Thyroid gland (tissue), 4 donors: ENCODE measurements at regions not wholly inside any gene's neighbourhood (a gene's known extent, or its start where the extent isn't known, plus 50 kb on each side); places are given as distances from the start of the nearest gene placed in this dataset.
"Not testable (repeated sequence)": the region's sequence is repeated elsewhere in the genome, so short reads cannot be mapped to it uniquely, and the experiment has no call there.

ENCODE experiments used
- DNase-seq, 2 donors: peaks; one replicate each; pipeline ENCODE4 v3.0.0-alpha.2; 2019
- H3K27ac ChIP-seq, 3 donors: fragments of 200-600 bp; sonication (generic); 1 replicate in 2 of 3; 2 replicates in 1 of 3; pipeline ENCODE4 v1.5.1; 2016 to 2019; ENCODE audit warnings: mild to moderate bottlenecking in 1 of 3, moderate library complexity in 1 of 3
- H3K27me3 ChIP-seq: fragments of 200-600 bp; sonication (generic); one replicate; pipeline ENCODE4 v1.5.1; 2019
- H3K36me3 ChIP-seq, 2 donors: fragments of 200-600 bp; sonication (generic); one replicate each; pipeline ENCODE4 v1.5.1; 2016 to 2019
- H3K4me1 ChIP-seq, 2 donors: fragments of 200-600 bp; sonication (generic); one replicate each; pipeline ENCODE4 v1.5.1; 2017 to 2019
- H3K4me3 ChIP-seq, 3 donors: fragments of 200-600 bp; sonication (generic); replicated peaks in 1 of 3; 1 replicate in 2 of 3; 2 replicates in 1 of 3; pipeline ENCODE4 v1.5.1; 2016; ENCODE audit warnings: mild to moderate bottlenecking in 1 of 3
- H3K9me3 ChIP-seq: fragments of 200-600 bp; sonication (generic); one replicate; pipeline ENCODE4 v1.5.1; 2017
- POLR2A ChIP-seq, 2 donors: fragments of 450-650 bp; IDR thresholded peaks; one replicate each; pipeline ENCODE4 v1.6.1; 2017; ENCODE audit warnings: antibody characterized with exemption in 2 of 2, mild to moderate bottlenecking in 2 of 2, moderate library complexity in 1 of 2
- WGBS, 2 donors: methylation state at CpG; one replicate each; pipeline ENCODE4 v1.1.5; 2017; 5-methylcytosine and 5-hydroxymethylcytosine counted together
- intact Hi-C: fragments of 100-400 bp; cut with DNase I; formaldehyde crosslinking; loops from one replicate; pipeline ENCODE4 v1.15.1; 2023
- TF ChIP-seq, protein P1 (sequence below), 6 experiments: fragments of 200-600 bp in 3 of 6; fragments of 450-650 bp in 3 of 6; sonication (generic) in 3 of 6; IDR thresholded peaks; one replicate each; pipeline ENCODE4 v1.5.1; 2016 to 2019; ENCODE audit warnings: antibody characterized with exemption in 6 of 6, mild to moderate bottlenecking in 2 of 6, inconsistent platforms in 1 of 6, moderate library complexity in 1 of 6

DNA sequence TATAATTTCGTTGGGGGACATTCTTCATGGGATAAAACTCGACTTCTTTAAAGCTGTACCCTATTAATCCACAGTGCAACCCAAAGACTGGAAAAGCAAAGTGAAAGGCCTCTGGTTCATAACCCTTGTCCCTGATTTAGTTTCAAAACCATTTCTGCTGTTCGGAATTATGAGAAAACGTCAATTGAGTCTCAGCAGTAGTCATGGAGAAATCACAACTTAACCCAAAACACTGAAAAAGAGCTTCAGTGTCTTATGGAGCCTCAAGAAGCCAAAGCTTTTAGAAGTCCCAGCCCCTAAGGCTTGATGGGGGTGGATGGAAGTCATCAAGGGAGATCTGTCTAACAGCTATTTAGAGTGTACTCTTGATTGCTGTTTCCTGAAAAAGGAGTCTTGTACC, 73.5 kb upstream of the VCAM1 start:
- Histone ChIP-seq H3K4me1 (no peaks in the 10 kb centered on the region), H3K36me3 (no peaks in the 10 kb centered on the region), H3K9me3 (no peaks in the 10 kb centered on the region), H3K4me3 (no peak overlapping the region), H3K27ac (no peak overlapping the region), H3K27me3 (no peaks in the 10 kb centered on the region)
- 68 to 72% methylated on average over 4 of the region's 4 CpGs for WGBS, 2 donors
- TF ChIP-seq, protein P1, sequence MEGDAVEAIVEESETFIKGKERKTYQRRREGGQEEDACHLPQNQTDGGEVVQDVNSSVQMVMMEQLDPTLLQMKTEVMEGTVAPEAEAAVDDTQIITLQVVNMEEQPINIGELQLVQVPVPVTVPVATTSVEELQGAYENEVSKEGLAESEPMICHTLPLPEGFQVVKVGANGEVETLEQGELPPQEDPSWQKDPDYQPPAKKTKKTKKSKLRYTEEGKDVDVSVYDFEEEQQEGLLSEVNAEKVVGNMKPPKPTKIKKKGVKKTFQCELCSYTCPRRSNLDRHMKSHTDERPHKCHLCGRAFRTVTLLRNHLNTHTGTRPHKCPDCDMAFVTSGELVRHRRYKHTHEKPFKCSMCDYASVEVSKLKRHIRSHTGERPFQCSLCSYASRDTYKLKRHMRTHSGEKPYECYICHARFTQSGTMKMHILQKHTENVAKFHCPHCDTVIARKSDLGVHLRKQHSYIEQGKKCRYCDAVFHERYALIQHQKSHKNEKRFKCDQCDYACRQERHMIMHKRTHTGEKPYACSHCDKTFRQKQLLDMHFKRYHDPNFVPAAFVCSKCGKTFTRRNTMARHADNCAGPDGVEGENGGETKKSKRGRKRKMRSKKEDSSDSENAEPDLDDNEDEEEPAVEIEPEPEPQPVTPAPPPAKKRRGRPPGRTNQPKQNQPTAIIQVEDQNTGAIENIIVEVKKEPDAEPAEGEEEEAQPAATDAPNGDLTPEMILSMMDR (IDR thresholded peaks at IDR 0.05): no peak
- TF ChIP-seq POLR2A (IDR thresholded peaks at IDR 0.05): no peak
- no peak for DNase-seq
- intact Hi-C loops: no loop called here

DNA sequence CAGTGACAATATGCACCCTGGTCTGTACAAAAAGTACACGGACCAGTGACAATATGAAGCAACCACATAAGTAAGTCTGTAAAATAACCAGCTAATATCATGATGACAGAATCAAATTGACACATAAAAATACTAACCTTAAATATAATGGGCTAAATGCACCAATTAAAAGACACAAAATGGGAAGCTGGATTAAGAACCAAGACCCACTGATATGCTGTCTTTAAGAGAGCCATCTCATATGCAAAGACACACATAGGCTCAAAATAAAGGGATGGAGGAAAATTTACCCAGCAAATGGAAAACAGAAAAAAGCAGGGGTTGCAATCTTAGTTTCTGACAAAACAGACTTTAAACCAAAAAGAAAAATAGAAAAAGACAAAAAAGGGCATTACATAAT, 70.4 kb upstream of the VCAM1 start:
- intact Hi-C loops: no loop called here
- H3K36me3 ChIP-seq: no peaks in the 10 kb centered on the region
- no peak overlapping the region for H3K27ac ChIP-seq
- no peaks in the 10 kb centered on the region for H3K27me3 ChIP-seq
- DNase-seq: no peak
- no peak overlapping the region for H3K4me3 ChIP-seq
- H3K9me3 ChIP-seq: no peaks in the 10 kb centered on the region
- H3K4me1 ChIP-seq: no peaks in the 10 kb centered on the region
- 82 to 86% methylated on average over 1 of the region's 1 CpG for WGBS, 2 donors
- TF ChIP-seq, protein P1 (IDR thresholded peaks at IDR 0.05): no peak
- no peak for TF ChIP-seq POLR2A (IDR thresholded peaks at IDR 0.05)

DNA sequence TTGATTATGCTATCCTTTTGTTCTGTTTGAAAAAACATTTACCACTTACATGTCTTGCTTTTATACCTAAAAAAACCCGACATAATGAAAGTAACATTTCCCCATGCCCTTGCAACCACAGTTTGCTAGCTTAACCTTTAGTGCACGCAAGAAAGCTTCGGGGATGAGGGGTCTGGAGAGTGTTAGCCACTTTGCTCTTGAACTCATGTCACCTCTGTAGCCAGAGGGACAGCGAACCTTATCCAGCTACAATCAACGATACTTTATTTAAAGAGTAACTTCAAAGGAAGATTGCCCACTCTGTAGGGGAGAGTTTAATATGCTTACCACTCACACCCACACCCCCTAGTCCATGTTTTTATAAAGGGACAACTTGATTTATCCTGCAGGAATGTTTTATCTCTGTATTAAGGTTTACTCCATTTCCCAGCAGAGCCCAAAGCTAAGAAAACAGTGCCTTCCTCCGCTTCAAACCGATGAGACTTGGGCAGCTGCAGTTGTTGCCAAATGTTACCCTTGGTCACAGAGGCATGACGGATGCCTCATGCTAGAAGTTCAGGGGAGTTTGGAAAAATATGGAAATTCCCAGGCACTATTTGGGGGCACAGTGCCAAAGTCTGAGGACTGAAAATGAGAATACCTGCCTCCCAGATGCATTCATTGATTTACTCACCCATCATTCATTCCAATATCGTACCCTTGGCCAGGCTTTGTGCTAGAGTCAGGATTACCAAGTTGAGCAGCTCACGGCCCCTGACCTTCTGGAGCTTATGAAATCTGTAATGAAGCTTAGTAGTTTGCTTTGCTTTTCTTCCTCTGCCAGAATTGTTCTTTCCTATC, 61.4 kb upstream of the VCAM1 start:
- no peaks in the 10 kb centered on the region for H3K9me3 ChIP-seq
- peak in 1 of 2 donors; percentile 4 for DNase-seq
- TF ChIP-seq, protein P1 (IDR thresholded peaks at IDR 0.05): no peak
- no peaks in the 10 kb centered on the region for H3K36me3 ChIP-seq
- H3K27ac ChIP-seq: no peak overlapping the region
- intact Hi-C loops: no loop called here
- 37 to 44% methylated on average over 10 of the region's 10 CpGs for WGBS, 2 donors
- peaks cover 0 to 6% of the 10 kb centered on the region in 2 donors for H3K4me1 ChIP-seq
- no peaks in the 10 kb centered on the region for H3K27me3 ChIP-seq
- no peak overlapping the region for H3K4me3 ChIP-seq

DNA sequence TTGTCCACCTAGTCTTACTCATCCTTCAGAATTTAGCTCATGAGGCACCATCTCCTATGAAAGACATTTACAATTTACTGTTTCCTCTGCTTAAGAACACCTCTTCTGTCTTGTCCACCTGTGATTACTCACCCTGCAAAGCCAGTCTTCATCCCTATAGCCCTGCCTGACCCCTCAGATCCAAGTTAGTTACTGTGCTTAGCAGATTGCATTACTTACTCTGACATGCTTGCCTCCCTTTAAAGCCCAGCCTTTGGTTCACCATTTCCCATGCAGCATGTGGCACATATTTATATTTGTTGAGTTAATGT, 60.9 kb upstream of the VCAM1 start:
- H3K9me3 ChIP-seq: no peaks in the 10 kb centered on the region
- no peak overlapping the region for H3K4me3 ChIP-seq
- intact Hi-C loops: no loop called here
- TF ChIP-seq, protein P1 (IDR thresholded peaks at IDR 0.05): no peak
- no peak for TF ChIP-seq POLR2A (IDR thresholded peaks at IDR 0.05)
- no peaks in the 10 kb centered on the region for H3K27me3 ChIP-seq
- H3K36me3 ChIP-seq: no peaks in the 10 kb centered on the region
- peaks cover 0 to 6% of the 10 kb centered on the region in 2 donors for H3K4me1 ChIP-seq
- no peak overlapping the region for H3K27ac ChIP-seq
- DNase-seq: no peak

DNA sequence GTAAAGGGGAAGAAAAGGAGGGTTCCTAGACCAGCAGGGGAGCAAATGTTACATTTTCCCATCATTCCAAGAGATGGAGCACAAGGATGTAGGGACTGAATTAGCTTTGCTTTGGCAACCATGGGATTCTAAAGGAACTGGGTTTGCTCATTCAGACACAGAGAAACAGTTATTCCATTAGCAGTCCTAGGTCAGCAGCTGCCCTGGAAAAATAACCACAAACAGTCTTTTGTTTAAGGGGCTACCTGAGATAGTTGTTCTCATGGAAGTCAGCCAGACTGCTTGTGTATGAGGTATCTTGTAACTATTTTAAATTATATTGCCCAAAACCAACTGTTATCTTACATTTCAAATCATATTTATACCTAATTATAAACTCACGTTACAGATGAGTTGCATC, 58.4 kb upstream of the VCAM1 start:
- Histone ChIP-seq H3K27me3 (no peaks in the 10 kb centered on the region), H3K36me3 (no peaks in the 10 kb centered on the region), H3K9me3 (no peaks in the 10 kb centered on the region), H3K27ac (no peak overlapping the region), H3K4me1 (peaks cover 0 to 6% of the 10 kb centered on the region in 2 donors), H3K4me3 (no peak overlapping the region)
- intact Hi-C loops: no loop called here
- no peak for TF ChIP-seq POLR2A (IDR thresholded peaks at IDR 0.05)
- TF ChIP-seq, protein P1 (IDR thresholded peaks at IDR 0.05): no peak
- WGBS, 2 donors: 83 to 87% methylated on average over 1 of the region's 1 CpG
- DNase-seq: no peak

DNA sequence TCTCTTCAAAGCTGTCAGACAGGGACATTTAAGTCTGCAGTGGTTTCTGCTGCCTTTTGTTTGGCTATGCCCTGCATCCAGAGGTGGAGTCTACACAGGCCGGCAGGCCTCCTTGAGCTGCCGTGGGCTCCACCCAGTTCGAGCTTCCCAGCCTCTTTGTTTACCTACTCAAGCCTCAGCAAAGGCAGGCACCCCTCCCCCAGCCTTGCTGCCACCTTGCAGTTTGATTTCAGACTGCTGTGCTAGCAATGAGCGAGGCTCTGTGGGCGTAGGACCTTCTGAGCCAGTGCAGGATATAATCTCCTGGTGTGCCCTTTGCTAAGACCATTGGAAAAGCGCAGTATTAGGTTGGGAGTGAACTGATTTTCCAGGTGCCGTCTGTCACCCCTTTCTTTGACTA, 51.0 kb upstream of the VCAM1 start:
- H3K36me3 ChIP-seq, H3K9me3 ChIP-seq, DNase-seq, H3K27ac ChIP-seq, H3K27me3 ChIP-seq, intact Hi-C loops, H3K4me1 ChIP-seq, H3K4me3 ChIP-seq: not testable (repeated sequence)
- 90% methylated on average over 3 to 7 of the region's 7 CpGs for WGBS, 2 donors
